Right atrium auricular region (tissue), 2 donors: ENCODE measurements at regions not wholly inside any gene's neighbourhood (a gene's known extent, or its start where the extent isn't known, plus 50 kb on each side); places are given as distances from the start of the nearest gene placed in this dataset.
"Not testable (repeated sequence)": the region's sequence is repeated elsewhere in the genome, so short reads cannot be mapped to it uniquely, and the experiment has no call there.

Experiments used
- DNase-seq: peaks from one replicate; pipeline ENCODE4 v3.0.0-alpha.2; 2019; ENCODE audit warnings: low spot score
- H3K27ac ChIP-seq, 2 donors: fragments of 200-600 bp; sonication (generic); 1 replicate in 1 of 2; 2 replicates in 1 of 2; pipeline ENCODE4 v1.5.1; 2016 to 2019
- H3K27me3 ChIP-seq, 2 donors: fragments of 200-600 bp; sonication (generic); one replicate each; pipeline versions ENCODE4 v1.5.1 to v1.6.0; 2017 to 2019
- H3K36me3 ChIP-seq: fragments of 200-600 bp; sonication (generic); one replicate; pipeline ENCODE4 v1.5.1; 2016
- H3K4me1 ChIP-seq, 2 donors: fragments of 200-600 bp; sonication (generic); one replicate each; pipeline versions ENCODE4 v1.5.1 to v1.6.0; 2017 to 2019
- H3K4me3 ChIP-seq, 2 donors: fragments of 200-600 bp; sonication (generic); 1 replicate in 1 of 2; 2 replicates in 1 of 2; pipeline ENCODE4 v1.5.1; 2017 to 2019; ENCODE audit warnings: mild to moderate bottlenecking in 1 of 2, moderate library complexity in 1 of 2
- H3K9me3 ChIP-seq, 2 donors: fragments of 200-600 bp; sonication (generic); one replicate each; pipeline ENCODE4 v1.5.1; 2019
- TF ChIP-seq, protein P1 (sequence below), 2 donors: fragments of 200-600 bp; sonication (generic); IDR thresholded peaks; one replicate each; pipeline ENCODE4 v1.5.1; 2019; ENCODE audit warnings: antibody characterized with exemption in 2 of 2

GRCh38 chr12:72966684-72967083 is 694.5 kb downstream of the TRHDE start:
- Histone ChIP-seq H3K27me3 (no peaks in the 10 kb centered on the region), H3K36me3 (no peaks in the 10 kb centered on the region), H3K4me1 (no peaks in the 10 kb centered on the region), H3K4me3 (no peak overlapping the region), H3K27ac (no peak overlapping the region), H3K9me3 (peaks cover 0 to 4% of the 10 kb centered on the region in 2 donors)
- TF ChIP-seq, protein P1, sequence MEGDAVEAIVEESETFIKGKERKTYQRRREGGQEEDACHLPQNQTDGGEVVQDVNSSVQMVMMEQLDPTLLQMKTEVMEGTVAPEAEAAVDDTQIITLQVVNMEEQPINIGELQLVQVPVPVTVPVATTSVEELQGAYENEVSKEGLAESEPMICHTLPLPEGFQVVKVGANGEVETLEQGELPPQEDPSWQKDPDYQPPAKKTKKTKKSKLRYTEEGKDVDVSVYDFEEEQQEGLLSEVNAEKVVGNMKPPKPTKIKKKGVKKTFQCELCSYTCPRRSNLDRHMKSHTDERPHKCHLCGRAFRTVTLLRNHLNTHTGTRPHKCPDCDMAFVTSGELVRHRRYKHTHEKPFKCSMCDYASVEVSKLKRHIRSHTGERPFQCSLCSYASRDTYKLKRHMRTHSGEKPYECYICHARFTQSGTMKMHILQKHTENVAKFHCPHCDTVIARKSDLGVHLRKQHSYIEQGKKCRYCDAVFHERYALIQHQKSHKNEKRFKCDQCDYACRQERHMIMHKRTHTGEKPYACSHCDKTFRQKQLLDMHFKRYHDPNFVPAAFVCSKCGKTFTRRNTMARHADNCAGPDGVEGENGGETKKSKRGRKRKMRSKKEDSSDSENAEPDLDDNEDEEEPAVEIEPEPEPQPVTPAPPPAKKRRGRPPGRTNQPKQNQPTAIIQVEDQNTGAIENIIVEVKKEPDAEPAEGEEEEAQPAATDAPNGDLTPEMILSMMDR (IDR thresholded peaks at IDR 0.05) = no peak
- no peak for DNase-seq

- H3K4me1 ChIP-seq = no peaks in the 10 kb centered on the region
- no peak for DNase-seq
- no peaks in the 10 kb centered on the region for H3K36me3 ChIP-seq
- TF ChIP-seq, protein P1 (IDR thresholded peaks at IDR 0.05) = no peak
- no peak overlapping the region for H3K27ac ChIP-seq
- H3K27me3 ChIP-seq = no peaks in the 10 kb centered on the region
- H3K9me3 ChIP-seq = peaks cover 0 to 8% of the 10 kb centered on the region in 2 donors
- H3K4me3 ChIP-seq = no peak overlapping the region
Measured at GRCh38 chr12:72974954-72975555, 702.9 kb downstream of the TRHDE start.

DNA sequence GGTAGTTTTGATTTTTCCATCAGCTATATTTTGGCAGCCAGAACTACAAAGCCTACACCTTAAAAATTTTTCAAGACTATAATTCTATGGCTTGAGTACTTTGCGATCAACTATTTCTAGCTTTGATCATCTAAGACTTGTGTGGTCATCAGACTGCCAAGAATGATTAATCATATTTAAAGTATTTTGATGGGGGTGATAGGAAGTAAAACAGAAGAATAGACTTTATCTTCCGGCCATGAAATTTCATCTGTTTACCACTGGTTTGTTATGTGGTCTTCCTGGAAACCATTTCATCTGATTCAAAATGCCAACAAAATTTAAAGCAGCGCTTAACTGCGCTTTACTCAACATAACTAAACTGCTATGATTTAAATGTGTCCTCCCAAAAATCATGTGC is 706.8 kb downstream of the TRHDE start:
- TF ChIP-seq, protein P1 (IDR thresholded peaks at IDR 0.05) = no peak
- no peaks in the 10 kb centered on the region for H3K27me3 ChIP-seq
- H3K27ac ChIP-seq = no peak overlapping the region

DNA sequence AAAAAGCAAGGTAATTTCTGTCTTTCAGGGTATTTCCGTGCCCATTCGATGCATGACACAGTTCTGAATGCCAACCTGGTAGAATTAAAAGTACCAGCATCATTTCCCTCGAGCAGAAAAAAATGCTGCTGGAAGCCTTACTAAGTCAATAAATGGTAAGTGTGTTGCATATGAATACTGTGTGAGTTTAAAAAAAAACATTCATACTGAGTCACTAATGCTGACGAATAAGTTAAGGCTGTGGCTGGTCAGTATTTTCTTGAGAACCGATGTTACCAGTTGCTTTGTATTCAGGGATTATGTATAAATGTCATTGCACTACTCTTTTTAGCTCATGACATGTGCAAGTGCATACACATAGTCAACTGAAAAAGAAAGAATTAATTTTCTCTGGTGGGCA is 710.2 kb downstream of the TRHDE start:
- Histone ChIP-seq H3K4me3 (no peak overlapping the region), H3K27me3 (no peaks in the 10 kb centered on the region), H3K27ac (no peak overlapping the region), H3K36me3 (no peaks in the 10 kb centered on the region), H3K4me1 (no peaks in the 10 kb centered on the region), H3K9me3 (no peaks in the 10 kb centered on the region)
- TF ChIP-seq, protein P1 (IDR thresholded peaks at IDR 0.05) = no peak
- DNase-seq = no peak

More for the DNA sequence above, 706.8 kb downstream of the TRHDE start:
- Histone ChIP-seq H3K4me1 (no peaks in the 10 kb centered on the region), H3K9me3 (peaks cover 0 to 8% of the 10 kb centered on the region in 2 donors), H3K4me3 (no peak overlapping the region), H3K36me3 (no peaks in the 10 kb centered on the region)
- no peak for DNase-seq

DNA sequence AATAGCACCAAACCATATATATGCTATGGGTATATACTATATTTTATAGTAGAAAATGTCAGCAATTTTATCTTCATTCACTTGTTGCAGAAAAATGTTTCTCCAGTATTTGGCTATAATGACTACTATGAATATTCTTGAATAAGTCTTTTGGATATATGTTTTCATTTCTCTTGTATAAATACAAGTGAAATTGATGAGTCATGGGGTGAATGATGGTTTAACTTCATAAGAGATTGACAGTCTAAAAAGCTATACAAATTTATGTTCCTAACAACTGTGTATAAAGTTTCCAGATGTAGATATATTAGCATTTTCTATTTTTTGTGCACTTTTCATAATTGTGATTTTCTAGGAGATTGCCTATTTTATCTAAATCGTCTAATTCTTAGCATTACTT is 714.8 kb downstream of the TRHDE start:
- Histone ChIP-seq H3K9me3 (no peaks in the 10 kb centered on the region), H3K4me3 (no peak overlapping the region), H3K36me3 (no peaks in the 10 kb centered on the region), H3K27ac (no peak overlapping the region), H3K4me1 (no peaks in the 10 kb centered on the region), H3K27me3 (no peaks in the 10 kb centered on the region)
- TF ChIP-seq, protein P1 (IDR thresholded peaks at IDR 0.05) = no peak
- DNase-seq = no peak

- Histone ChIP-seq H3K27me3 (no peaks in the 10 kb centered on the region), H3K4me1 (no peaks in the 10 kb centered on the region), H3K4me3 (no peak overlapping the region), H3K36me3 (no peaks in the 10 kb centered on the region), H3K9me3 (no peaks in the 10 kb centered on the region), H3K27ac (no peak overlapping the region)
- DNase-seq = no peak
- TF ChIP-seq, protein P1 (IDR thresholded peaks at IDR 0.05) = no peak
Measured at GRCh38 chr12:72989458-72989947, 717.3 kb downstream of the TRHDE start.

- H3K9me3 ChIP-seq, H3K4me1 ChIP-seq, H3K27me3 ChIP-seq, H3K4me3 ChIP-seq, H3K27ac ChIP-seq, DNase-seq, H3K36me3 ChIP-seq: not testable (repeated sequence)
Measured at GRCh38 chr12:72995029-72995428, 722.9 kb downstream of the TRHDE start.
